Peyer's patch (tissue), 4 donors: ENCODE measurements at regions not wholly inside any gene's neighbourhood (a gene's known extent, or its start where the extent isn't known, plus 50 kb on each side); places are given as distances from the start of the nearest gene placed in this dataset.

Experiments
- CTCF ChIP-seq, 6 experiments: fragments of 450-650 bp in 4 of 6; fragments of 200-600 bp in 2 of 6; sonication (generic) in 1 of 6; IDR thresholded peaks; one replicate each; pipeline ENCODE4 v1.5.1; 2017 to 2019; ENCODE audit warnings: antibody characterized with exemption in 6 of 6, mild to moderate bottlenecking in 3 of 6, moderate library complexity in 1 of 6
- POLR2A ChIP-seq, 2 donors: fragments of 450-650 bp; IDR thresholded peaks; one replicate each; pipeline ENCODE4 v1.5.1; 2017; ENCODE audit warnings: antibody characterized with exemption in 2 of 2, mild to moderate bottlenecking in 2 of 2, moderate library complexity in 2 of 2

GRCh38 chr14:98964171-98964570 is 307.8 kb downstream of the BCL11B start:
- TF ChIP-seq CTCF (IDR thresholded peaks at IDR 0.05): no peak
- no peak for TF ChIP-seq POLR2A (IDR thresholded peaks at IDR 0.05)
